ENCODE measurements at regions not wholly inside any gene's neighbourhood (a gene's known extent, or its start where the extent isn't known, plus 50 kb on each side); places are given as distances from the start of the nearest gene placed in this dataset.

- TF ChIP-seq CTCF (IDR thresholded peaks at IDR 0.05) (no peak), POLR2A (IDR thresholded peaks at IDR 0.05) (no peak)
These were observed 61.4 kb upstream of the MYRIP start for GRCh38 chr3:39748002-39748401.

All from Peyer's patch (tissue), 4 donors.